ENCODE measurements at regions not wholly inside any gene's neighbourhood (a gene's known extent, or its start where the extent isn't known, plus 50 kb on each side); places are given as distances from the start of the nearest gene placed in this dataset.

DNA sequence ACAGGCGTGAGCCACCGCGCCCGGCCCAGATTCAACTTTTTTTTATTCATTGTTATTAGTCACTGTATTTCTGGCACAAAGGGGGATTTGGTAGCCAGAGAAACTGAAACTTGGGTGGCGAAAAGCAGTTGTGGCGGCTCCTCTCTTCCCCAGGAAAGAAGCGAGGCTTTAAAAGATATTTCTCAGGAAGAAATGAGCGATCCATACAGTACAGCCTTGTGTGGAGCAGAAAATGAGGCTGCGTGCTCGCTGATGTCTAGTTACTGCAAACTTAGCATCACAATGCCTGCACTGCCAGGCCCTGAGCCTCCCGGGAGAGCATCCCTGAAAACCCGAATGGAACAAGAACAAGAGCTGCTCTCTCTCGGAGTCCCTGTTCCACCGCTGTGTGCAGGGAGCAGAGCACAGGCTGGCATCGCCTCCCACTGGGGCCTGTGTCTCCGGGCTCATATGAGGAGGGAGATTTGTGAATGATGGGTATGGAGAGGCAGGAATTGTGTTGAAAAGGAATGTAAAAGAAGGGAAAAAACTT is 234.0 kb downstream of the ZNF516 start:
- Mint-ChIP-seq H3K27ac (0 out of 2 replicates have a peak overlapping the region, but pooled peaks have one; percentile 25), H3K9me3 (no peaks in the 10 kb centered on the region), H3K4me1 (peaks cover 51% of the 10 kb centered on the region), H3K36me3 (ENCODE audit: low read depth) (no peaks in the 10 kb centered on the region), H3K27me3 (ENCODE audit: insufficient read depth, low read depth, poor library complexity) (no peaks in the 10 kb centered on the region), H3K4me3 (no peak overlapping the region)
- Histone ChIP-seq H3K9me2 (ENCODE audit: insufficient read depth) (no peaks in the 10 kb centered on the region), H3K4me3 (no peak overlapping the region), H3K36me3 (ENCODE audit: insufficient read depth) (no peaks in the 10 kb centered on the region), H4K20me1 (replicated peaks; ENCODE audit: insufficient read depth) (no peaks in the 10 kb centered on the region), H3K79me2 (replicated peaks; ENCODE audit: insufficient read depth) (no peaks in the 10 kb centered on the region), H3K27me3 (ENCODE audit: insufficient read depth) (no peaks in the 10 kb centered on the region), H3F3A (replicated peaks; ENCODE audit: low read depth) (no peaks in the 10 kb centered on the region), H2AFZ (peak overlapping the region; percentile 89; the same call in 1 of the 2 replicates), H3K27ac (ENCODE audit: low read depth) (no peak overlapping the region), H3K4me1 (ENCODE audit: insufficient read depth) (peaks cover 43% of the 10 kb centered on the region), H3K4me2 (no peak overlapping the region)
- no peak for TF ChIP-seq JUNB (IDR thresholded peaks at IDR 0.05; ENCODE audit: unreplicated experiment)
- TF ChIP-seq EZH2 (IDR thresholded peaks at IDR 0.05; ENCODE audit: low read depth, unreplicated experiment): no peak
- no peak for TF ChIP-seq CREB1 (CRISPR knock-in tag; IDR thresholded peaks at IDR 0.05; ENCODE audit: low read depth)
- TF ChIP-seq ZNF331 (CRISPR knock-in tag; IDR thresholded peaks at IDR 0.05; ENCODE audit: low read depth): no peak
- TF ChIP-seq NANOG (IDR thresholded peaks at IDR 0.05; ENCODE audit: borderline replicate concordance): no peak
- TF ChIP-seq STAT1 (IDR thresholded peaks at IDR 0.05; ENCODE audit: unreplicated experiment): no peak
- TF ChIP-seq EZH2phosphoT487 (IDR thresholded peaks at IDR 0.05; ENCODE audit: unreplicated experiment): no peak
- TF ChIP-seq, protein P1, sequence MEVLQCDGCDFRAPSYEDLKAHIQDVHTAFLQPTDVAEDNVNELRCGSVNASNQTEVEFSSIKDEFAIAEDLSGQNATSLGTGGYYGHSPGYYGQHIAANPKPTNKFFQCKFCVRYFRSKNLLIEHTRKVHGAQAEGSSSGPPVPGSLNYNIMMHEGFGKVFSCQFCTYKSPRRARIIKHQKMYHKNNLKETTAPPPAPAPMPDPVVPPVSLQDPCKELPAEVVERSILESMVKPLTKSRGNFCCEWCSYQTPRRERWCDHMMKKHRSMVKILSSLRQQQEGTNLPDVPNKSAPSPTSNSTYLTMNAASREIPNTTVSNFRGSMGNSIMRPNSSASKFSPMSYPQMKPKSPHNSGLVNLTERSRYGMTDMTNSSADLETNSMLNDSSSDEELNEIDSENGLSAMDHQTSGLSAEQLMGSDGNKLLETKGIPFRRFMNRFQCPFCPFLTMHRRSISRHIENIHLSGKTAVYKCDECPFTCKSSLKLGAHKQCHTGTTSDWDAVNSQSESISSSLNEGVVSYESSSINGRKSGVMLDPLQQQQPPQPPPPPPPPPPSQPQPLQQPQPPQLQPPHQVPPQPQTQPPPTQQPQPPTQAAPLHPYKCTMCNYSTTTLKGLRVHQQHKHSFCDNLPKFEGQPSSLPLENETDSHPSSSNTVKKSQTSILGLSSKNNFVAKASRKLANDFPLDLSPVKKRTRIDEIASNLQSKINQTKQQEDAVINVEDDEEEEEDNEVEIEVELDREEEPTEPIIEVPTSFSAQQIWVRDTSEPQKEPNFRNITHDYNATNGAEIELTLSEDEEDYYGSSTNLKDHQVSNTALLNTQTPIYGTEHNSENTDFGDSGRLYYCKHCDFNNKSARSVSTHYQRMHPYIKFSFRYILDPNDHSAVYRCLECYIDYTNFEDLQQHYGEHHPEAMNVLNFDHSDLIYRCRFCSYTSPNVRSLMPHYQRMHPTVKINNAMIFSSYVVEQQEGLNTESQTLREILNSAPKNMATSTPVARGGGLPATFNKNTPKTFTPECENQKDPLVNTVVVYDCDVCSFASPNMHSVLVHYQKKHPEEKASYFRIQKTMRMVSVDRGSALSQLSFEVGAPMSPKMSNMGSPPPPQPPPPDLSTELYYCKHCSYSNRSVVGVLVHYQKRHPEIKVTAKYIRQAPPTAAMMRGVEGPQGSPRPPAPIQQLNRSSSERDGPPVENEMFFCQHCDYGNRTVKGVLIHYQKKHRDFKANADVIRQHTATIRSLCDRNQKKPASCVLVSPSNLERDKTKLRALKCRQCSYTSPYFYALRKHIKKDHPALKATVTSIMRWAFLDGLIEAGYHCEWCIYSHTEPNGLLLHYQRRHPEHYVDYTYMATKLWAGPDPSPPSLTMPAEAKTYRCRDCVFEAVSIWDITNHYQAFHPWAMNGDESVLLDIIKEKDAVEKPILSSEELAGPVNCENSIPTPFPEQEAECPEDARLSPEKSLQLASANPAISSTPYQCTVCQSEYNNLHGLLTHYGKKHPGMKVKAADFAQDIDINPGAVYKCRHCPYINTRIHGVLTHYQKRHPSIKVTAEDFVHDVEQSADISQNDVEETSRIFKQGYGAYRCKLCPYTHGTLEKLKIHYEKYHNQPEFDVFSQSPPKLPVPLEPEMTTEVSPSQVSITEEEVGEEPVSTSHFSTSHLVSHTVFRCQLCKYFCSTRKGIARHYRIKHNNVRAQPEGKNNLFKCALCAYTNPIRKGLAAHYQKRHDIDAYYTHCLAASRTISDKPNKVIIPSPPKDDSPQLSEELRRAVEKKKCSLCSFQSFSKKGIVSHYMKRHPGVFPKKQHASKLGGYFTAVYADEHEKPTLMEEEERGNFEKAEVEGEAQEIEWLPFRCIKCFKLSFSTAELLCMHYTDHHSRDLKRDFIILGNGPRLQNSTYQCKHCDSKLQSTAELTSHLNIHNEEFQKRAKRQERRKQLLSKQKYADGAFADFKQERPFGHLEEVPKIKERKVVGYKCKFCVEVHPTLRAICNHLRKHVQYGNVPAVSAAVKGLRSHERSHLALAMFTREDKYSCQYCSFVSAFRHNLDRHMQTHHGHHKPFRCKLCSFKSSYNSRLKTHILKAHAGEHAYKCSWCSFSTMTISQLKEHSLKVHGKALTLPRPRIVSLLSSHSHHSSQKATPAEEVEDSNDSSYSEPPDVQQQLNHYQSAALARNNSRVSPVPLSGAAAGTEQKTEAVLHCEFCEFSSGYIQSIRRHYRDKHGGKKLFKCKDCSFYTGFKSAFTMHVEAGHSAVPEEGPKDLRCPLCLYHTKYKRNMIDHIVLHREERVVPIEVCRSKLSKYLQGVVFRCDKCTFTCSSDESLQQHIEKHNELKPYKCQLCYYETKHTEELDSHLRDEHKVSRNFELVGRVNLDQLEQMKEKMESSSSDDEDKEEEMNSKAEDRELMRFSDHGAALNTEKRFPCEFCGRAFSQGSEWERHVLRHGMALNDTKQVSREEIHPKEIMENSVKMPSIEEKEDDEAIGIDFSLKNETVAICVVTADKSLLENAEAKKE (CRISPR knock-in tag; IDR thresholded peaks at IDR 0.05): no peak
- no peak for TF ChIP-seq POLR2AphosphoS5 (IDR thresholded peaks at IDR 0.05; ENCODE audit: low read depth)
- TF ChIP-seq, protein P2, sequence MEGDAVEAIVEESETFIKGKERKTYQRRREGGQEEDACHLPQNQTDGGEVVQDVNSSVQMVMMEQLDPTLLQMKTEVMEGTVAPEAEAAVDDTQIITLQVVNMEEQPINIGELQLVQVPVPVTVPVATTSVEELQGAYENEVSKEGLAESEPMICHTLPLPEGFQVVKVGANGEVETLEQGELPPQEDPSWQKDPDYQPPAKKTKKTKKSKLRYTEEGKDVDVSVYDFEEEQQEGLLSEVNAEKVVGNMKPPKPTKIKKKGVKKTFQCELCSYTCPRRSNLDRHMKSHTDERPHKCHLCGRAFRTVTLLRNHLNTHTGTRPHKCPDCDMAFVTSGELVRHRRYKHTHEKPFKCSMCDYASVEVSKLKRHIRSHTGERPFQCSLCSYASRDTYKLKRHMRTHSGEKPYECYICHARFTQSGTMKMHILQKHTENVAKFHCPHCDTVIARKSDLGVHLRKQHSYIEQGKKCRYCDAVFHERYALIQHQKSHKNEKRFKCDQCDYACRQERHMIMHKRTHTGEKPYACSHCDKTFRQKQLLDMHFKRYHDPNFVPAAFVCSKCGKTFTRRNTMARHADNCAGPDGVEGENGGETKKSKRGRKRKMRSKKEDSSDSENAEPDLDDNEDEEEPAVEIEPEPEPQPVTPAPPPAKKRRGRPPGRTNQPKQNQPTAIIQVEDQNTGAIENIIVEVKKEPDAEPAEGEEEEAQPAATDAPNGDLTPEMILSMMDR (conservative IDR thresholded peaks at IDR 0.05; ENCODE audit: low read depth in 2 of 2): no peak
- TF ChIP-seq, protein P3, sequence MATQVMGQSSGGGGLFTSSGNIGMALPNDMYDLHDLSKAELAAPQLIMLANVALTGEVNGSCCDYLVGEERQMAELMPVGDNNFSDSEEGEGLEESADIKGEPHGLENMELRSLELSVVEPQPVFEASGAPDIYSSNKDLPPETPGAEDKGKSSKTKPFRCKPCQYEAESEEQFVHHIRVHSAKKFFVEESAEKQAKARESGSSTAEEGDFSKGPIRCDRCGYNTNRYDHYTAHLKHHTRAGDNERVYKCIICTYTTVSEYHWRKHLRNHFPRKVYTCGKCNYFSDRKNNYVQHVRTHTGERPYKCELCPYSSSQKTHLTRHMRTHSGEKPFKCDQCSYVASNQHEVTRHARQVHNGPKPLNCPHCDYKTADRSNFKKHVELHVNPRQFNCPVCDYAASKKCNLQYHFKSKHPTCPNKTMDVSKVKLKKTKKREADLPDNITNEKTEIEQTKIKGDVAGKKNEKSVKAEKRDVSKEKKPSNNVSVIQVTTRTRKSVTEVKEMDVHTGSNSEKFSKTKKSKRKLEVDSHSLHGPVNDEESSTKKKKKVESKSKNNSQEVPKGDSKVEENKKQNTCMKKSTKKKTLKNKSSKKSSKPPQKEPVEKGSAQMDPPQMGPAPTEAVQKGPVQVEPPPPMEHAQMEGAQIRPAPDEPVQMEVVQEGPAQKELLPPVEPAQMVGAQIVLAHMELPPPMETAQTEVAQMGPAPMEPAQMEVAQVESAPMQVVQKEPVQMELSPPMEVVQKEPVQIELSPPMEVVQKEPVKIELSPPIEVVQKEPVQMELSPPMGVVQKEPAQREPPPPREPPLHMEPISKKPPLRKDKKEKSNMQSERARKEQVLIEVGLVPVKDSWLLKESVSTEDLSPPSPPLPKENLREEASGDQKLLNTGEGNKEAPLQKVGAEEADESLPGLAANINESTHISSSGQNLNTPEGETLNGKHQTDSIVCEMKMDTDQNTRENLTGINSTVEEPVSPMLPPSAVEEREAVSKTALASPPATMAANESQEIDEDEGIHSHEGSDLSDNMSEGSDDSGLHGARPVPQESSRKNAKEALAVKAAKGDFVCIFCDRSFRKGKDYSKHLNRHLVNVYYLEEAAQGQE (IDR thresholded peaks at IDR 0.05; ENCODE audit: unreplicated experiment): no peak
- TF ChIP-seq, protein P4, sequence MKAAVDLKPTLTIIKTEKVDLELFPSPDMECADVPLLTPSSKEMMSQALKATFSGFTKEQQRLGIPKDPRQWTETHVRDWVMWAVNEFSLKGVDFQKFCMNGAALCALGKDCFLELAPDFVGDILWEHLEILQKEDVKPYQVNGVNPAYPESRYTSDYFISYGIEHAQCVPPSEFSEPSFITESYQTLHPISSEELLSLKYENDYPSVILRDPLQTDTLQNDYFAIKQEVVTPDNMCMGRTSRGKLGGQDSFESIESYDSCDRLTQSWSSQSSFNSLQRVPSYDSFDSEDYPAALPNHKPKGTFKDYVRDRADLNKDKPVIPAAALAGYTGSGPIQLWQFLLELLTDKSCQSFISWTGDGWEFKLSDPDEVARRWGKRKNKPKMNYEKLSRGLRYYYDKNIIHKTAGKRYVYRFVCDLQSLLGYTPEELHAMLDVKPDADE (IDR thresholded peaks at IDR 0.05): no peak
- no peak for TF ChIP-seq ZNF114 (CRISPR knock-in tag; IDR thresholded peaks at IDR 0.05)
- peak; percentile 36 for DNase-seq (ENCODE audit: low spot score)
- ATAC-seq: peak; percentile 65

All from GM23338 (cell line).